ENCODE measurements at regions not wholly inside any gene's neighbourhood (a gene's known extent, or its start where the extent isn't known, plus 50 kb on each side); places are given as distances from the start of the nearest gene placed in this dataset.

DNA sequence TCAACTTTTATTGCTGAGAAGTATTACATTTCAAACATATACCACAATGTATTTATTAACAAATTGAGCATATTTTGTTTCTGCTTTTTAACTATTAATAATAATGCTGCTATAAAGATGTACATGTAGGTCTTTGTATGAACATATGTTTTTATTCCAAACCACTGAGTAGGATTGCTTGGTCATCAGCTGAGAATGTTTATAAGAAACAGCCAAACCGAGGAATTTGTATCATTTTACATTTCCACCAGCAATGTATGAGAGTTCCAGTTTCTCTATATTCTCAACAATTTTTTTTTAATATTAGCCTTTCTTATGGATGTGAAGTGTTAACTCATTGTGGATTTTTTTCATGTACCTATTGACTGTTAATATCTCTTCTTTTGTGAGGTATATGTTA is 119.5 kb upstream of the MDFIC2 start:
- TF ChIP-seq, protein P1, sequence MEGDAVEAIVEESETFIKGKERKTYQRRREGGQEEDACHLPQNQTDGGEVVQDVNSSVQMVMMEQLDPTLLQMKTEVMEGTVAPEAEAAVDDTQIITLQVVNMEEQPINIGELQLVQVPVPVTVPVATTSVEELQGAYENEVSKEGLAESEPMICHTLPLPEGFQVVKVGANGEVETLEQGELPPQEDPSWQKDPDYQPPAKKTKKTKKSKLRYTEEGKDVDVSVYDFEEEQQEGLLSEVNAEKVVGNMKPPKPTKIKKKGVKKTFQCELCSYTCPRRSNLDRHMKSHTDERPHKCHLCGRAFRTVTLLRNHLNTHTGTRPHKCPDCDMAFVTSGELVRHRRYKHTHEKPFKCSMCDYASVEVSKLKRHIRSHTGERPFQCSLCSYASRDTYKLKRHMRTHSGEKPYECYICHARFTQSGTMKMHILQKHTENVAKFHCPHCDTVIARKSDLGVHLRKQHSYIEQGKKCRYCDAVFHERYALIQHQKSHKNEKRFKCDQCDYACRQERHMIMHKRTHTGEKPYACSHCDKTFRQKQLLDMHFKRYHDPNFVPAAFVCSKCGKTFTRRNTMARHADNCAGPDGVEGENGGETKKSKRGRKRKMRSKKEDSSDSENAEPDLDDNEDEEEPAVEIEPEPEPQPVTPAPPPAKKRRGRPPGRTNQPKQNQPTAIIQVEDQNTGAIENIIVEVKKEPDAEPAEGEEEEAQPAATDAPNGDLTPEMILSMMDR (IDR thresholded peaks at IDR 0.05 in 2 of 3, conservative IDR thresholded peaks at IDR 0.05 in 1 of 3; ENCODE audit: borderline replicate concordance in 1 of 3, insufficient read depth in 1 of 3, low read depth in 2 of 3, low read length in 2 of 3): no peak
- TF ChIP-seq SIN3A (IDR thresholded peaks at IDR 0.05; ENCODE audit: low read depth) (no peak), CEBPB (IDR thresholded peaks at IDR 0.05; ENCODE audit: low read depth) (no peak), POLR2A (IDR thresholded peaks at IDR 0.05; ENCODE audit: borderline replicate concordance, extremely low read depth, insufficient read depth, insufficient read length) (no peak), ZNF274 (IDR thresholded peaks at IDR 0.05; ENCODE audit: low read depth, low read length) (no peak), SP1 (IDR thresholded peaks at IDR 0.05; ENCODE audit: low read depth) (no peak), SRF (IDR thresholded peaks at IDR 0.05; ENCODE audit: low read depth) (no peak), RAD21 (IDR thresholded peaks at IDR 0.05; ENCODE audit: low read depth) (no peak), FOSL1 (IDR thresholded peaks at IDR 0.05; ENCODE audit: low read depth) (no peak), EZH2 (IDR thresholded peaks at IDR 0.05) (no peak), EZH2phosphoT487 (IDR thresholded peaks at IDR 0.05; ENCODE audit: borderline replicate concordance) (no peak)
- TF ChIP-seq, protein P2, sequence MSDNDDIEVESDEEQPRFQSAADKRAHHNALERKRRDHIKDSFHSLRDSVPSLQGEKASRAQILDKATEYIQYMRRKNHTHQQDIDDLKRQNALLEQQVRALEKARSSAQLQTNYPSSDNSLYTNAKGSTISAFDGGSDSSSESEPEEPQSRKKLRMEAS (IDR thresholded peaks at IDR 0.05): no peak
- TF ChIP-seq, protein P3, sequence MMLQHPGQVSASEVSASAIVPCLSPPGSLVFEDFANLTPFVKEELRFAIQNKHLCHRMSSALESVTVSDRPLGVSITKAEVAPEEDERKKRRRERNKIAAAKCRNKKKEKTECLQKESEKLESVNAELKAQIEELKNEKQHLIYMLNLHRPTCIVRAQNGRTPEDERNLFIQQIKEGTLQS (IDR thresholded peaks at IDR 0.05): no peak
